Keratinocyte (primary cell): ENCODE measurements at regions not wholly inside any gene's neighbourhood (a gene's known extent, or its start where the extent isn't known, plus 50 kb on each side); places are given as distances from the start of the nearest gene placed in this dataset.

ENCODE experiments used
- CTCF ChIP-seq, 3 experiments: IDR thresholded peaks in 1 of 3; conservative IDR thresholded peaks in 1 of 3; optimal IDR thresholded peaks in 1 of 3; 2 replicates in 2 of 3; 3 replicates in 1 of 3; pipeline versions ENCODE3 to v1.5.1; 2011; ENCODE audit warnings: low read length in 3 of 3, mild to moderate bottlenecking in 3 of 3, moderate library complexity in 2 of 3, control low read depth in 1 of 3, inconsistent platforms in 1 of 3; ENCODE audit not compliant: insufficient read depth in 2 of 3; ENCODE audit errors: extremely low read depth in 1 of 3
- EZH2 ChIP-seq: IDR thresholded peaks from one replicate; pipeline ENCODE4 v1.6.1; 2012; ENCODE audit warnings: inconsistent platforms, mild to moderate bottlenecking, low read length, moderate library complexity

GRCh38 chr6:169967687-169968086 is 216.3 kb downstream of the ERMARD start:
- TF ChIP-seq EZH2 (no peak), CTCF (optimal IDR thresholded peaks at IDR 0.05 in 1 of 3, IDR thresholded peaks at IDR 0.05 in 1 of 3, conservative IDR thresholded peaks at IDR 0.05 in 1 of 3; ENCODE audit: extremely low read depth in 1 of 3, insufficient read depth in 2 of 3, low read length in 3 of 3) (no peak)
